ENCODE measurements at regions not wholly inside any gene's neighbourhood (a gene's known extent, or its start where the extent isn't known, plus 50 kb on each side); places are given as distances from the start of the nearest gene placed in this dataset.

DNA sequence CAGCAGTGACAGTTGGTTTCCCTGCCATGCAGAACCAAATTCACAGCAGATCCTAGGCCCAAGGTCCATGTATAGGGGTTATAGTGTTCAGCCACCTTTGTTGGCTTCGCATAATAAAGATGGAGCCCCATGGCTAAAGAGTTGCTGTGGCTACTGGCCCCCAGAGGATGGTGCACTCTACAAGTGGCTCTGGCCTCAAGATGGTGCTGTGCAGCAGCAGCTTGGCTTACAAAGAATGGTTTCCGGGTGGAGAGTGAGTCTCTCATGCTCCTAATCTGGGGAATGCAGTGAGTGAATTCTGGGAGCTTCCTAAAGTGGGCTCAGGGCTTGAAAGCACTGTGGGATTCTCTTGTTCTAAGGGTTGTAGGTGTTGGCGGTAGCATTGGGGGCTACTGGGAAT is 1199.7 kb downstream of the CNTNAP5 start:
- no peak for DNase-seq (ENCODE audit: low spot score)
- no peaks in the 10 kb centered on the region for H3K4me1 ChIP-seq (ENCODE audit: control insufficient read depth in 4 of 4, insufficient read depth in 4 of 4, low read length in 3 of 4)
- H3K9ac ChIP-seq (ENCODE audit: low read depth in 1 of 2, low read length in 2 of 2), result no peak overlapping the region
- no peak overlapping the region for H3K4me3 ChIP-seq (ENCODE audit: low read depth in 1 of 3, low read length in 3 of 3)
- TF ChIP-seq, protein P1, sequence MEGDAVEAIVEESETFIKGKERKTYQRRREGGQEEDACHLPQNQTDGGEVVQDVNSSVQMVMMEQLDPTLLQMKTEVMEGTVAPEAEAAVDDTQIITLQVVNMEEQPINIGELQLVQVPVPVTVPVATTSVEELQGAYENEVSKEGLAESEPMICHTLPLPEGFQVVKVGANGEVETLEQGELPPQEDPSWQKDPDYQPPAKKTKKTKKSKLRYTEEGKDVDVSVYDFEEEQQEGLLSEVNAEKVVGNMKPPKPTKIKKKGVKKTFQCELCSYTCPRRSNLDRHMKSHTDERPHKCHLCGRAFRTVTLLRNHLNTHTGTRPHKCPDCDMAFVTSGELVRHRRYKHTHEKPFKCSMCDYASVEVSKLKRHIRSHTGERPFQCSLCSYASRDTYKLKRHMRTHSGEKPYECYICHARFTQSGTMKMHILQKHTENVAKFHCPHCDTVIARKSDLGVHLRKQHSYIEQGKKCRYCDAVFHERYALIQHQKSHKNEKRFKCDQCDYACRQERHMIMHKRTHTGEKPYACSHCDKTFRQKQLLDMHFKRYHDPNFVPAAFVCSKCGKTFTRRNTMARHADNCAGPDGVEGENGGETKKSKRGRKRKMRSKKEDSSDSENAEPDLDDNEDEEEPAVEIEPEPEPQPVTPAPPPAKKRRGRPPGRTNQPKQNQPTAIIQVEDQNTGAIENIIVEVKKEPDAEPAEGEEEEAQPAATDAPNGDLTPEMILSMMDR (IDR thresholded peaks at IDR 0.05; ENCODE audit: low read depth, low read length, missing input control), result no peak
- TF ChIP-seq HNF4G (IDR thresholded peaks at IDR 0.05), result no peak
- TF ChIP-seq, protein P2, sequence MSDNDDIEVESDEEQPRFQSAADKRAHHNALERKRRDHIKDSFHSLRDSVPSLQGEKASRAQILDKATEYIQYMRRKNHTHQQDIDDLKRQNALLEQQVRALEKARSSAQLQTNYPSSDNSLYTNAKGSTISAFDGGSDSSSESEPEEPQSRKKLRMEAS (IDR thresholded peaks at IDR 0.05), result no peak
- no peak for TF ChIP-seq FOXA1 (IDR thresholded peaks at IDR 0.05)
- TF ChIP-seq HNF4A (conservative IDR thresholded peaks at IDR 0.05), result no peak
- no peak for TF ChIP-seq FOXA2 (IDR thresholded peaks at IDR 0.05)
- TF ChIP-seq ATF3 (IDR thresholded peaks at IDR 0.05), result no peak
- no peak for TF ChIP-seq NR2F2 (IDR thresholded peaks at IDR 0.05)
- no peak for TF ChIP-seq SP1 (IDR thresholded peaks at IDR 0.05)
- no peak for TF ChIP-seq RAD21 (IDR thresholded peaks at IDR 0.05)
- TF ChIP-seq JUND (IDR thresholded peaks at IDR 0.05), result no peak
- TF ChIP-seq RXRA (IDR thresholded peaks at IDR 0.05), result no peak
- no peak for TF ChIP-seq YY1 (IDR thresholded peaks at IDR 0.05)
- TF ChIP-seq, protein P3, sequence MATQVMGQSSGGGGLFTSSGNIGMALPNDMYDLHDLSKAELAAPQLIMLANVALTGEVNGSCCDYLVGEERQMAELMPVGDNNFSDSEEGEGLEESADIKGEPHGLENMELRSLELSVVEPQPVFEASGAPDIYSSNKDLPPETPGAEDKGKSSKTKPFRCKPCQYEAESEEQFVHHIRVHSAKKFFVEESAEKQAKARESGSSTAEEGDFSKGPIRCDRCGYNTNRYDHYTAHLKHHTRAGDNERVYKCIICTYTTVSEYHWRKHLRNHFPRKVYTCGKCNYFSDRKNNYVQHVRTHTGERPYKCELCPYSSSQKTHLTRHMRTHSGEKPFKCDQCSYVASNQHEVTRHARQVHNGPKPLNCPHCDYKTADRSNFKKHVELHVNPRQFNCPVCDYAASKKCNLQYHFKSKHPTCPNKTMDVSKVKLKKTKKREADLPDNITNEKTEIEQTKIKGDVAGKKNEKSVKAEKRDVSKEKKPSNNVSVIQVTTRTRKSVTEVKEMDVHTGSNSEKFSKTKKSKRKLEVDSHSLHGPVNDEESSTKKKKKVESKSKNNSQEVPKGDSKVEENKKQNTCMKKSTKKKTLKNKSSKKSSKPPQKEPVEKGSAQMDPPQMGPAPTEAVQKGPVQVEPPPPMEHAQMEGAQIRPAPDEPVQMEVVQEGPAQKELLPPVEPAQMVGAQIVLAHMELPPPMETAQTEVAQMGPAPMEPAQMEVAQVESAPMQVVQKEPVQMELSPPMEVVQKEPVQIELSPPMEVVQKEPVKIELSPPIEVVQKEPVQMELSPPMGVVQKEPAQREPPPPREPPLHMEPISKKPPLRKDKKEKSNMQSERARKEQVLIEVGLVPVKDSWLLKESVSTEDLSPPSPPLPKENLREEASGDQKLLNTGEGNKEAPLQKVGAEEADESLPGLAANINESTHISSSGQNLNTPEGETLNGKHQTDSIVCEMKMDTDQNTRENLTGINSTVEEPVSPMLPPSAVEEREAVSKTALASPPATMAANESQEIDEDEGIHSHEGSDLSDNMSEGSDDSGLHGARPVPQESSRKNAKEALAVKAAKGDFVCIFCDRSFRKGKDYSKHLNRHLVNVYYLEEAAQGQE (IDR thresholded peaks at IDR 0.05), result no peak
- no peak for TF ChIP-seq EGR1 (IDR thresholded peaks at IDR 0.05; ENCODE audit: low read depth in 2 of 2)
- TF ChIP-seq, protein P4, sequence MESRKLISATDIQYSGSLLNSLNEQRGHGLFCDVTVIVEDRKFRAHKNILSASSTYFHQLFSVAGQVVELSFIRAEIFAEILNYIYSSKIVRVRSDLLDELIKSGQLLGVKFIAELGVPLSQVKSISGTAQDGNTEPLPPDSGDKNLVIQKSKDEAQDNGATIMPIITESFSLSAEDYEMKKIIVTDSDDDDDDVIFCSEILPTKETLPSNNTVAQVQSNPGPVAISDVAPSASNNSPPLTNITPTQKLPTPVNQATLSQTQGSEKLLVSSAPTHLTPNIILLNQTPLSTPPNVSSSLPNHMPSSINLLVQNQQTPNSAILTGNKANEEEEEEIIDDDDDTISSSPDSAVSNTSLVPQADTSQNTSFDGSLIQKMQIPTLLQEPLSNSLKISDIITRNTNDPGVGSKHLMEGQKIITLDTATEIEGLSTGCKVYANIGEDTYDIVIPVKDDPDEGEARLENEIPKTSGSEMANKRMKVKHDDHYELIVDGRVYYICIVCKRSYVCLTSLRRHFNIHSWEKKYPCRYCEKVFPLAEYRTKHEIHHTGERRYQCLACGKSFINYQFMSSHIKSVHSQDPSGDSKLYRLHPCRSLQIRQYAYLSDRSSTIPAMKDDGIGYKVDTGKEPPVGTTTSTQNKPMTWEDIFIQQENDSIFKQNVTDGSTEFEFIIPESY (IDR thresholded peaks at IDR 0.05), result no peak
- TF ChIP-seq TAF1 (conservative IDR thresholded peaks at IDR 0.05), result no peak
- no peak for TF ChIP-seq GABPA (IDR thresholded peaks at IDR 0.05 in 1 of 2, conservative IDR thresholded peaks at IDR 0.05 in 1 of 2)
- peaks cover 2 to 6% (median 5%) of the 10 kb centered on the region in 4 donors for H3K9me3 ChIP-seq (ENCODE audit: control insufficient read depth in 4 of 4, low read length in 3 of 4)
- no peak overlapping the region for H3K27ac ChIP-seq (ENCODE audit: low read depth in 1 of 2, low read length in 2 of 2)
- WGBS, result 78% methylated on average over 3 of the region's 3 CpGs
- no peaks in the 10 kb centered on the region for H3K27me3 ChIP-seq (ENCODE audit: control insufficient read depth in 4 of 4, insufficient read depth in 4 of 4, low read length in 3 of 4)
- no peaks in the 10 kb centered on the region for H3K36me3 ChIP-seq (ENCODE audit: control insufficient read depth in 4 of 4, insufficient read depth in 3 of 4, low read depth in 1 of 4, low read length in 3 of 4)
